ENCODE measurements at regions not wholly inside any gene's neighbourhood (a gene's known extent, or its start where the extent isn't known, plus 50 kb on each side); places are given as distances from the start of the nearest gene placed in this dataset.

GRCh38 chr2:180655393-180655792 lies 325.0 kb upstream of the UBE2E3 start:
- TF ChIP-seq CTCF (IDR thresholded peaks at IDR 0.05; ENCODE audit: insufficient read depth, low read depth, low read length) = no peak
- no peak for TF ChIP-seq EZH2 (IDR thresholded peaks at IDR 0.05; ENCODE audit: insufficient read depth, low read length)

All from astrocyte (in vitro differentiated cells and primary cell).